K562 (cell line): ENCODE measurements at regions not wholly inside any gene's neighbourhood (a gene's known extent, or its start where the extent isn't known, plus 50 kb on each side); places are given as distances from the start of the nearest gene placed in this dataset.

ENCODE experiments used
- DPF2 ChIP-seq: fragments of 450-650 bp; IDR thresholded peaks from 2 replicates; pipeline ENCODE4 v1.6.1; 2016
- ELF4 ChIP-seq: fragments of 450-650 bp; formaldehyde crosslinking; IDR thresholded peaks from 2 replicates; pipeline ENCODE4 v1.4.0; 2022; ENCODE audit warnings: missing genetic modification characterization
- FOSL1 ChIP-seq: fragments of 200-800 bp; sonication (Bioruptor generic); conservative IDR thresholded peaks from 2 replicates; pipeline ENCODE4 v1.6.1; 2016; ENCODE audit warnings: missing genetic modification characterization, missing compliant biosample characterization
- GABPA ChIP-seq: fragments of 200-800 bp; sonication (Bioruptor generic); conservative IDR thresholded peaks from 2 replicates; pipeline ENCODE4 v1.6.1; 2016; ENCODE audit warnings: low read depth, missing genetic modification characterization, missing compliant biosample characterization
- NFE2 ChIP-seq: IDR thresholded peaks from 2 replicates; pipeline ENCODE4 v1.6.1; 2014; ENCODE audit warnings: antibody characterized with exemption, low read depth
- NFYB ChIP-seq: IDR thresholded peaks from 2 replicates; pipeline ENCODE4 v1.6.1; 2011; ENCODE audit warnings: mild to moderate bottlenecking, moderate library complexity; ENCODE audit not compliant: insufficient read length; ENCODE audit errors: extremely low read depth
- NRF1 ChIP-seq, 2 experiments: fragments of 450-650 bp; IDR thresholded peaks in 1 of 2; conservative IDR thresholded peaks in 1 of 2; 2 replicates each; pipeline ENCODE4 v1.6.1; 2014; ENCODE audit warnings: mild to moderate bottlenecking in 2 of 2
- TEAD4 ChIP-seq, 2 experiments: sonication (generic) in 1 of 2; formaldehyde crosslinking in 1 of 2; IDR thresholded peaks; 2 replicates each; pipeline versions ENCODE4 v1.6.1 to v1.8.0; 2012 to 2022; ENCODE audit warnings: borderline replicate concordance in 1 of 2, inconsistent platforms in 1 of 2, low read length in 1 of 2, mild to moderate bottlenecking in 1 of 2, missing genetic modification reagents in 1 of 2
- ZKSCAN1 ChIP-seq: fragments of 150-350 bp; IDR thresholded peaks from 2 replicates; pipeline ENCODE4 v1.6.1; 2016; ENCODE audit warnings: low read depth, low read length
- ZNF12 ChIP-seq: sonication (generic); formaldehyde crosslinking; IDR thresholded peaks from 2 replicates; pipeline ENCODE4 v1.4.0; 2020; ENCODE audit warnings: mild to moderate bottlenecking, missing genetic modification reagents
- ZNF57 ChIP-seq: fragments of 450-650 bp; formaldehyde crosslinking; IDR thresholded peaks from 2 replicates; pipeline ENCODE4 v1.4.0; 2020; ENCODE audit warnings: mild to moderate bottlenecking, moderate library complexity
- TF ChIP-seq, protein P1 (sequence below): fragments of 450-650 bp; IDR thresholded peaks from 2 replicates; pipeline ENCODE4 v1.6.1; 2016; ENCODE audit warnings: antibody characterized with exemption
- TF ChIP-seq, protein P2 (sequence below): fragments of 250-450 bp; sonication (Bioruptor Pico); IDR thresholded peaks from 2 replicates; pipeline ENCODE4 v1.4.0; 2020; ENCODE audit warnings: mild to moderate bottlenecking, moderate library complexity
- TF ChIP-seq, protein P3 (sequence below): fragments of 450-650 bp; formaldehyde crosslinking; IDR thresholded peaks from 2 replicates; pipeline ENCODE4 v1.4.0; 2020; ENCODE audit warnings: mild to moderate bottlenecking, moderate library complexity
- TF ChIP-seq, protein P4 (sequence below): fragments of 250-450 bp; sonication (Bioruptor Pico); IDR thresholded peaks from 2 replicates; pipeline ENCODE4 v1.4.0; 2020

DNA sequence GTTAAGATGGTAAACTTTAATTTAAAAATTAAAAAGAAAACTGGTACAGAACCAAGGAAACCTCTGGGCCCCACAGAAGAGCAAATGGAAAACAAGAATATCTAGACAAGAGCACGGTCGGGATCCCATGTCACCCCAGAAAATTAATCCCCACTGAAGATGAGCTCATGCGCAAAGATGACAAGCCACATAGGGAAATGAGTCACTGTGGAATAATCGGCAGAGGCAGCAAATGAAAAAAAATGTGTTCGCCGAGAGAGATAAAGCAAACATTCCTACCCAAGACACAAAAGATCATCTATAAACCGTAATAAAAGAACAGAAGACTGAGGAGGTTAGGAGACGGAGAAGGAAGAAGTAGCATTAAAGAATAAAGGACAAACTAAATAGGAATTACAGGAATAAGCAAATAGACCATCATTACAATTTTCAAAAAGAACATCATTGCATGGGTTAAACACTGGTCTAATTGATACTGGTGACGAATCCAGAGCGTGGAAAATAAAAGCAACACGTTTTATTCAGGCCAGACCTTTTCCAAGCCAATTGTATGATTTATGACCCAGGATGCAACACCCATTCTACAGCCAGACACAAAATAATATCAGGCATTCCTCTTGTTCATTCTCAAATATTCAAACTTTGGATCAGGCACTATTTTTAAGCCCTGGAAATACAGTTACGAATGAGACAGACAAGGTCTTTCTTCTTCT, 138.0 kb upstream of the ARID1B start (continued):
- TF ChIP-seq, protein P1, sequence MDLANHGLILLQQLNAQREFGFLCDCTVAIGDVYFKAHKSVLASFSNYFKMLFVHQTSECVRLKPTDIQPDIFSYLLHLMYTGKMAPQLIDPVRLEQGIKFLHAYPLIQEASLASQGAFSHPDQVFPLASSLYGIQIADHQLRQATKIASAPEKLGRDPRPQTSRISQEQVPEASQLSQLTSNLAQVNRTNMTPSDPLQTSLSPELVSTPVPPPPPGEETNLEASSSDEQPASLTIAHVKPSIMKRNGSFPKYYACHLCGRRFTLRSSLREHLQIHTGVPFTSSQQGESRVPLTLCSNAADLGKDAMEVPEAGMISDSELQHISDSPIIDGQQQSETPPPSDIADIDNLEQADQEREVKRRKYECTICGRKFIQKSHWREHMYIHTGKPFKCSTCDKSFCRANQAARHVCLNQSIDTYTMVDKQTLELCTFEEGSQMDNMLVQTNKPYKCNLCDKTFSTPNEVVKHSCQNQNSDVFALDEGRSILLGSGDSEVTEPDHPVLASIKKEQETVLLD = no peak
- peak; percentile 30; the same call in 1 of the 2 replicates for TF ChIP-seq TEAD4 (IDR thresholded peaks at IDR 0.05; ENCODE audit: low read length)
- no peak for TF ChIP-seq TEAD4 (CRISPR knock-in tag; IDR thresholded peaks at IDR 0.05; ENCODE audit: borderline replicate concordance)
- TF ChIP-seq ELF4 = no peak
- peak; percentile 68 for TF ChIP-seq DPF2
- peak; percentile 20; the same call in 1 of the 2 replicates for TF ChIP-seq NFE2
- TF ChIP-seq, protein P2, sequence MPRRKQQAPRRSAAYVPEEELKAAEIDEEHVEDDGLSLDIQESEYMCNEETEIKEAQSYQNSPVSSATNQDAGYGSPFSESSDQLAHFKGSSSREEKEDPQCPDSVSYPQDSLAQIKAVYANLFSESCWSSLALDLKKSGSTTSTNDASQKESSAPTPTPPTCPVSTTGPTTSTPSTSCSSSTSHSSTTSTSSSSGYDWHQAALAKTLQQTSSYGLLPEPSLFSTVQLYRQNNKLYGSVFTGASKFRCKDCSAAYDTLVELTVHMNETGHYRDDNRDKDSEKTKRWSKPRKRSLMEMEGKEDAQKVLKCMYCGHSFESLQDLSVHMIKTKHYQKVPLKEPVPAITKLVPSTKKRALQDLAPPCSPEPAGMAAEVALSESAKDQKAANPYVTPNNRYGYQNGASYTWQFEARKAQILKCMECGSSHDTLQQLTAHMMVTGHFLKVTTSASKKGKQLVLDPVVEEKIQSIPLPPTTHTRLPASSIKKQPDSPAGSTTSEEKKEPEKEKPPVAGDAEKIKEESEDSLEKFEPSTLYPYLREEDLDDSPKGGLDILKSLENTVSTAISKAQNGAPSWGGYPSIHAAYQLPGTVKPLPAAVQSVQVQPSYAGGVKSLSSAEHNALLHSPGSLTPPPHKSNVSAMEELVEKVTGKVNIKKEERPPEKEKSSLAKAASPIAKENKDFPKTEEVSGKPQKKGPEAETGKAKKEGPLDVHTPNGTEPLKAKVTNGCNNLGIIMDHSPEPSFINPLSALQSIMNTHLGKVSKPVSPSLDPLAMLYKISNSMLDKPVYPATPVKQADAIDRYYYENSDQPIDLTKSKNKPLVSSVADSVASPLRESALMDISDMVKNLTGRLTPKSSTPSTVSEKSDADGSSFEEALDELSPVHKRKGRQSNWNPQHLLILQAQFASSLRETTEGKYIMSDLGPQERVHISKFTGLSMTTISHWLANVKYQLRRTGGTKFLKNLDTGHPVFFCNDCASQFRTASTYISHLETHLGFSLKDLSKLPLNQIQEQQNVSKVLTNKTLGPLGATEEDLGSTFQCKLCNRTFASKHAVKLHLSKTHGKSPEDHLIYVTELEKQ (CRISPR knock-in tag) = no peak
- TF ChIP-seq GABPA = no peak
- no peak for TF ChIP-seq ZKSCAN1
- no peak for TF ChIP-seq ZNF57 (CRISPR knock-in tag)
- peak; percentile 89 for TF ChIP-seq FOSL1
- no peak for TF ChIP-seq ZNF12 (CRISPR knock-in tag)
- TF ChIP-seq NRF1 (conservative IDR thresholded peaks at IDR 0.05 in 1 of 2, IDR thresholded peaks at IDR 0.05 in 1 of 2) = peak; percentile 47 to 59
- TF ChIP-seq, protein P3, sequence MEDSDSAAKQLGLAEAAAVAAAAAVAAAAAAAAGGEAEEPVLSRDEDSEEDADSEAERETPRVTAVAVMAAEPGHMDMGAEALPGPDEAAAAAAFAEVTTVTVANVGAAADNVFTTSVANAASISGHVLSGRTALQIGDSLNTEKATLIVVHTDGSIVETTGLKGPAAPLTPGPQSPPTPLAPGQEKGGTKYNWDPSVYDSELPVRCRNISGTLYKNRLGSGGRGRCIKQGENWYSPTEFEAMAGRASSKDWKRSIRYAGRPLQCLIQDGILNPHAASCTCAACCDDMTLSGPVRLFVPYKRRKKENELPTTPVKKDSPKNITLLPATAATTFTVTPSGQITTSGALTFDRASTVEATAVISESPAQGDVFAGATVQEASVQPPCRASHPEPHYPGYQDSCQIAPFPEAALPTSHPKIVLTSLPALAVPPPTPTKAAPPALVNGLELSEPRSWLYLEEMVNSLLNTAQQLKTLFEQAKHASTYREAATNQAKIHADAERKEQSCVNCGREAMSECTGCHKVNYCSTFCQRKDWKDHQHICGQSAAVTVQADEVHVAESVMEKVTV (CRISPR knock-in tag) = no peak
- TF ChIP-seq, protein P4, sequence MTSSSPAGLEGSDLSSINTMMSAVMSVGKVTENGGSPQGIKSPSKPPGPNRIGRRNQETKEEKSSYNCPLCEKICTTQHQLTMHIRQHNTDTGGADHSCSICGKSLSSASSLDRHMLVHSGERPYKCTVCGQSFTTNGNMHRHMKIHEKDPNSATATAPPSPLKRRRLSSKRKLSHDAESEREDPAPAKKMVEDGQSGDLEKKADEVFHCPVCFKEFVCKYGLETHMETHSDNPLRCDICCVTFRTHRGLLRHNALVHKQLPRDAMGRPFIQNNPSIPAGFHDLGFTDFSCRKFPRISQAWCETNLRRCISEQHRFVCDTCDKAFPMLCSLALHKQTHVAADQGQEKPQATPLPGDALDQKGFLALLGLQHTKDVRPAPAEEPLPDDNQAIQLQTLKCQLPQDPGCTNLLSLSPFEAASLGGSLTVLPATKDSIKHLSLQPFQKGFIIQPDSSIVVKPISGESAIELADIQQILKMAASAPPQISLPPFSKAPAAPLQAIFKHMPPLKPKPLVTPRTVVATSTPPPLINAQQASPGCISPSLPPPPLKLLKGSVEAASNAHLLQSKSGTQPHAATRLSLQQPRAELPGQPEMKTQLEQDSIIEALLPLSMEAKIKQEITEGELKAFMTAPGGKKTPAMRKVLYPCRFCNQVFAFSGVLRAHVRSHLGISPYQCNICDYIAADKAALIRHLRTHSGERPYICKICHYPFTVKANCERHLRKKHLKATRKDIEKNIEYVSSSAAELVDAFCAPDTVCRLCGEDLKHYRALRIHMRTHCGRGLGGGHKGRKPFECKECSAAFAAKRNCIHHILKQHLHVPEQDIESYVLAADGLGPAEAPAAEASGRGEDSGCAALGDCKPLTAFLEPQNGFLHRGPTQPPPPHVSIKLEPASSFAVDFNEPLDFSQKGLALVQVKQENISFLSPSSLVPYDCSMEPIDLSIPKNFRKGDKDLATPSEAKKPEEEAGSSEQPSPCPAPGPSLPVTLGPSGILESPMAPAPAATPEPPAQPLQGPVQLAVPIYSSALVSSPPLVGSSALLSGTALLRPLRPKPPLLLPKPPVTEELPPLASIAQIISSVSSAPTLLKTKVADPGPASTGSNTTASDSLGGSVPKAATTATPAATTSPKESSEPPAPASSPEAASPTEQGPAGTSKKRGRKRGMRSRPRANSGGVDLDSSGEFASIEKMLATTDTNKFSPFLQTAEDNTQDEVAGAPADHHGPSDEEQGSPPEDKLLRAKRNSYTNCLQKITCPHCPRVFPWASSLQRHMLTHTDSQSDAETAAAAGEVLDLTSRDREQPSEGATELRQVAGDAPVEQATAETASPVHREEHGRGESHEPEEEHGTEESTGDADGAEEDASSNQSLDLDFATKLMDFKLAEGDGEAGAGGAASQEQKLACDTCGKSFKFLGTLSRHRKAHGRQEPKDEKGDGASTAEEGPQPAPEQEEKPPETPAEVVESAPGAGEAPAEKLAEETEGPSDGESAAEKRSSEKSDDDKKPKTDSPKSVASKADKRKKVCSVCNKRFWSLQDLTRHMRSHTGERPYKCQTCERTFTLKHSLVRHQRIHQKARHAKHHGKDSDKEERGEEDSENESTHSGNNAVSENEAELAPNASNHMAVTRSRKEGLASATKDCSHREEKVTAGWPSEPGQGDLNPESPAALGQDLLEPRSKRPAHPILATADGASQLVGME = no peak
- no peak for TF ChIP-seq NFYB
